GM12878 (cell line): ENCODE measurements at regions not wholly inside any gene's neighbourhood (a gene's known extent, or its start where the extent isn't known, plus 50 kb on each side); places are given as distances from the start of the nearest gene placed in this dataset.

Source experiments
- ATAC-seq: fragments of 200-7000 bp; cut with Tn5 transposase; 3 replicates; pipeline ENCODE4 v1.9.1; 2020; ENCODE audit warnings: mild to moderate bottlenecking, moderate library complexity
- BruUV-seq: library from RNA; stranded (reverse); fragments of 400-500 nt; replicated peaks from 2 replicates; lab custom pipeline; 2021; lab: Mats Ljungman, UMichigan
- CTCF ChIA-PET: fragments of 300-600 bp; sonication (Branson Sonifier 250); formaldehyde crosslinking; extraction: SDS; loops from one replicate; lab custom pipeline; 2021; ENCODE audit warnings: inconsistent platforms; lab: Yijun Ruan, JAX
- POLR2A ChIA-PET: fragments of 350-600 bp; formaldehyde crosslinking; extraction: SDS; loops from one replicate; lab custom pipeline; 2021; ENCODE audit warnings: inconsistent platforms; lab: Charles Lee
- RAD21 ChIA-PET: fragments of 300-600 bp; sonication (Branson Sonifier 250); formaldehyde crosslinking; loops from one replicate; lab custom pipeline; 2023; ENCODE audit warnings: antibody characterized with exemption; ENCODE audit not compliant: unreplicated experiment; lab: Charles Lee
- SMC1A ChIA-PET: fragments of 300-600 bp; sonication (Branson Sonifier 250); formaldehyde crosslinking; loops from one replicate; lab custom pipeline; 2023; ENCODE audit not compliant: unreplicated experiment, uncharacterized antibody; lab: Charles Lee
- DNase-seq: peaks from one replicate; pipeline ENCODE4 v3.0.0-alpha.2; 2011; ENCODE audit warnings: low read depth, low spot score
- FAIRE-seq: peaks from 3 replicates; lab custom pipeline; 2011; peaks lifted over from hg19 to GRCh38; lab: Jason Lieb, UNC
- H2AFZ ChIP-seq: 2 replicates; pipeline ENCODE4 v1.6.0; 2011; ENCODE audit warnings: low read depth, low read length, control low read depth; ENCODE audit not compliant: control insufficient read depth
- H3K27ac ChIP-seq: 2 replicates; pipeline ENCODE4 v1.5.1; 2011; ENCODE audit warnings: control low read depth; ENCODE audit not compliant: control insufficient read depth, insufficient read depth
- H3K27me3 ChIP-seq, 2 experiments: replicated peaks in 1 of 2; 2 replicates each; pipeline versions ENCODE4 v1.6.0 to v1.6.1; 2011; ENCODE audit warnings: low read length in 1 of 2; ENCODE audit not compliant: control insufficient read depth in 2 of 2, insufficient read depth in 2 of 2
- H3K36me3 ChIP-seq, 2 experiments: 2 replicates each; pipeline ENCODE4 v1.5.1; 2011; ENCODE audit warnings: low read length in 1 of 2; ENCODE audit not compliant: control insufficient read depth in 2 of 2, insufficient read depth in 2 of 2
- H3K4me1 ChIP-seq: 2 replicates; pipeline ENCODE4 v1.6.1; 2011; ENCODE audit warnings: mild to moderate bottlenecking, low read length, moderate library complexity, mixed read lengths; ENCODE audit not compliant: control insufficient read depth, insufficient read depth
- H3K4me2 ChIP-seq: 2 replicates; pipeline ENCODE4 v1.6.0; 2011; ENCODE audit warnings: control low read depth; ENCODE audit not compliant: control insufficient read depth, insufficient read depth
- H3K4me3 ChIP-seq: fragments of 200-600 bp; sonication (generic); 2 replicates; pipeline ENCODE4 v1.5.1; 2016
- H3K79me2 ChIP-seq: 2 replicates; pipeline ENCODE4 v1.6.0; 2011; ENCODE audit warnings: low read length; ENCODE audit not compliant: control insufficient read depth, insufficient read depth
- H3K9ac ChIP-seq: 2 replicates; pipeline ENCODE4 v1.8.0; 2011; ENCODE audit warnings: low read length, control low read depth, mixed read lengths; ENCODE audit not compliant: control insufficient read depth, insufficient read depth
- H3K9me3 ChIP-seq: replicated peaks from 3 replicates; pipeline ENCODE4 v1.5.1; 2011; ENCODE audit warnings: mild to moderate bottlenecking, low read length; ENCODE audit not compliant: control insufficient read depth, insufficient read depth
- H4K20me1 ChIP-seq: 2 replicates; pipeline ENCODE4 v1.6.0; 2011; ENCODE audit not compliant: control insufficient read depth, insufficient read depth
- BCL3 ChIP-seq: IDR thresholded peaks from 2 replicates; pipeline ENCODE4 v1.6.1; 2011; ENCODE audit warnings: borderline replicate concordance, low read depth, mild to moderate bottlenecking, moderate library complexity, low read length; ENCODE audit not compliant: insufficient read depth, poor library complexity, severe bottlenecking
- BRCA1 ChIP-seq: IDR thresholded peaks from 2 replicates; pipeline ENCODE4 v1.6.1; 2011; ENCODE audit warnings: low read depth, low read length, improper control_type of control experiment
- CREB1 ChIP-seq: IDR thresholded peaks from 2 replicates; pipeline ENCODE4 v1.6.1; 2012; ENCODE audit warnings: low read depth, mild to moderate bottlenecking, inconsistent platforms
- DPF2 ChIP-seq: fragments of 450-650 bp; IDR thresholded peaks from 2 replicates; pipeline ENCODE4 v1.6.1; 2017; ENCODE audit warnings: mild to moderate bottlenecking
- ETV6 ChIP-seq, 2 experiments: fragments of 450-650 bp in 1 of 2; IDR thresholded peaks in 1 of 2; conservative IDR thresholded peaks in 1 of 2; 2 replicates each; pipeline ENCODE4 v1.6.1; 2014; ENCODE audit warnings: antibody characterized with exemption in 1 of 2, borderline replicate concordance in 1 of 2, low read depth in 1 of 2, mild to moderate bottlenecking in 1 of 2, moderate library complexity in 1 of 2
- NFXL1 ChIP-seq: fragments of 450-650 bp; IDR thresholded peaks from 2 replicates; pipeline ENCODE4 v1.6.1; 2017; ENCODE audit warnings: antibody characterized with exemption, mild to moderate bottlenecking, borderline replicate concordance
- SKIL ChIP-seq: fragments of 450-650 bp; IDR thresholded peaks from 2 replicates; pipeline ENCODE4 v1.6.1; 2017; ENCODE audit warnings: mild to moderate bottlenecking, low read depth, inconsistent platforms; ENCODE audit not compliant: poor library complexity, severe bottlenecking
- TBL1XR1 ChIP-seq: IDR thresholded peaks from 2 replicates; pipeline ENCODE4 v1.6.1; 2012; ENCODE audit warnings: low read depth, low read length, improper control_type of control experiment
- WGBS: methylation state at CpG from one replicate; pipeline ENCODE4 v1.1.6; 2016; ENCODE audit warnings: low lambda C conversion rate; ENCODE audit not compliant: insufficient replicate concordance, insufficient coverage; ENCODE audit errors: missing lambda C conversion rate; 5-methylcytosine and 5-hydroxymethylcytosine counted together
- in situ Hi-C: fragments of 300-500 bp; cut with MboI; formaldehyde crosslinking; loops from 9 replicates; pipeline ENCODE4 v1.14.3; 2018; ENCODE audit warnings: mixed read lengths
- intact Hi-C: fragments of 100-400 bp; cut with micrococcal nuclease; formaldehyde crosslinking; loops from one replicate; pipeline ENCODE4 v1.14.2; 2022; ENCODE audit not compliant: unreplicated experiment
- TF ChIP-seq, protein P1 (sequence below): fragments of 450-650 bp; IDR thresholded peaks from 2 replicates; pipeline ENCODE4 v1.6.1; 2017; ENCODE audit warnings: low read depth, mild to moderate bottlenecking, moderate library complexity

DNA sequence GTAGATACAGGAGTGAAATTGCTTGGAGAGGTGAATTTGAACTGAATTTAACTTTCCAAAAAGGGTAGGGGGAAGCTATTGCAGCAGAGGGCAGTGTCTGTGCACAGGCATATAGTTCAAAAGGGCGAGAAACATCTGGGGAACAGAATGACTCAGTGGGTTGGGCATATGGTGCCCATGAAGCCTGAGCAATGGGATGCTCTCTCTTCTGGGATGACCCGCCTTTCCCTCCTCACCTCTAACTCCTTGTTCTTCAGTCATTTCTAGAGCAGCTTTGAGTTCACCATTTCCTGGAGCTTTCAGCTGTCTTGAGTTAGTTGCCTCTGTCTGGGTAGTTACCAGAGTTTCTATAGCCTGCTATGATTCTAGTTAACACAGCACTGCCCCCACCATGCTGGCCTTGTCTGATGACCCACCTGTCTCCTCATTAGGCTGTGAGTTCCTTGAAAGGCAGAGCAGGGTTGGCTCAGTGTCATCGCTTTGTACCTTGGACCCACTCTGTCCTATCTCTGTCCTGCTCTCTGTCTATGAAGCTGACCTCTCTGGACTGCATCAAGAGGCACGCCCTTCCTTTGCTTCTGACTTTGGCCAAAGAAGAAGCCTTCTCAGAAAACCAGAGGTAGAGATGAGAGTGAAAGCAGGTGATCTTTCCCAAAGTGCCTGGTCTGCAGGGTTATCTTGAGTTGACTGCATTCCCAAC lies 299.6 kb upstream of the KLF4 start:
- CTCF ChIA-PET = no interaction called here
- H3K4me1 ChIP-seq = no peaks in the 10 kb centered on the region
- no peaks in the 10 kb centered on the region for H3K79me2 ChIP-seq
- no peak for TF ChIP-seq BRCA1
- no peaks in the 10 kb centered on the region; a peak in 1 of 4 replicates for H3K27me3 ChIP-seq
- DNase-seq (no peak), FAIRE-seq (no peak), ATAC-seq (no peak)
- no peak overlapping the region for H3K9ac ChIP-seq
- no peaks in the 10 kb centered on the region for H3K9me3 ChIP-seq
- H3K4me2 ChIP-seq = no peak overlapping the region
- RAD21 ChIA-PET = no interaction called here
- BruUV-seq = no TSS peak
- H3K36me3 ChIP-seq = no peaks in the 10 kb centered on the region
- WGBS = 24% methylated on average over 4 of the region's 4 CpGs
- intact Hi-C loops = no loop called here
- H4K20me1 ChIP-seq = no peaks in the 10 kb centered on the region
- no peak overlapping the region for H3K4me3 ChIP-seq
- no peak overlapping the region for H3K27ac ChIP-seq
- POLR2A ChIA-PET = no interaction called here
- SMC1A ChIA-PET = interaction anchor here (0.6 kb wide), 1 partner anchor 255 kb away, joined by 3 read pairs; no protein-coding TSS in a partner anchor
- H2AFZ ChIP-seq = no peak overlapping the region
- in situ Hi-C loops = no loop called here

DNA sequence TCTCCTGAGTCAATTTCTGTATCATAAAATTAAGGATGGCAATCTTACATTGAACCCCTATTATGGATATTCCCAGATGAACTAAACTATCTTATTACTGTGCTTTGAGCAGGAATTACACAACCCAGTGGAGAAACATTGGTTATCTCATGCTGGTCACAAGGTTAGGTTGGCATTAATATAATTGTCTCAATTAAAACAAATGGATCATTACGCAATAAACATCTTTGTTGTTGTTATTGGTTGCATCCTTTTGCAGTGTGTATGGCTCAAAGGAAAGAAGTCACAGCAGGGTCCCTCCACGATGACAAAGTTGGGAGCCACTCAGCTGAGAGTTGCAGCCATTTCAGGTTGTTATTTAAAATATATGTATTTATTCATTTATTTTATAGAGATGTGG lies 297.0 kb upstream of the KLF4 start:
- H3K79me2 ChIP-seq = no peaks in the 10 kb centered on the region
- no TSS peak for BruUV-seq
- H3K27me3 ChIP-seq = no peaks in the 10 kb centered on the region; a peak in 1 of 4 replicates
- H3K9me3 ChIP-seq = no peaks in the 10 kb centered on the region
- no peak overlapping the region for H3K9ac ChIP-seq
- H4K20me1 ChIP-seq = no peaks in the 10 kb centered on the region
- no peak overlapping the region for H3K4me3 ChIP-seq
- RAD21 ChIA-PET = interaction anchor here (0.6 to 1.6 kb wide), 4 partner anchors 8 to 88 kb away, joined by 3 to 4 read pairs (median 4); no protein-coding TSS in a partner anchor
- no peaks in the 10 kb centered on the region for H3K36me3 ChIP-seq
- FAIRE-seq = no peak
- CTCF ChIA-PET = no interaction called here
- no peak overlapping the region for H3K4me2 ChIP-seq
- SMC1A ChIA-PET = no interaction called here
- H3K4me1 ChIP-seq = no peaks in the 10 kb centered on the region
- no peak overlapping the region for H2AFZ ChIP-seq
- WGBS = 50% methylated on average over 2 of the region's 2 CpGs
- TF ChIP-seq SKIL (no peak), DPF2 (no peak), BCL3 (no peak), ETV6 (conservative IDR thresholded peaks at IDR 0.05 in 1 of 2, IDR thresholded peaks at IDR 0.05 in 1 of 2; ENCODE audit: borderline replicate concordance in 1 of 2, low read depth in 1 of 2) (no peak), TBL1XR1 (no peak), CREB1 (no peak), NFXL1 (no peak)
- TF ChIP-seq, protein P1, sequence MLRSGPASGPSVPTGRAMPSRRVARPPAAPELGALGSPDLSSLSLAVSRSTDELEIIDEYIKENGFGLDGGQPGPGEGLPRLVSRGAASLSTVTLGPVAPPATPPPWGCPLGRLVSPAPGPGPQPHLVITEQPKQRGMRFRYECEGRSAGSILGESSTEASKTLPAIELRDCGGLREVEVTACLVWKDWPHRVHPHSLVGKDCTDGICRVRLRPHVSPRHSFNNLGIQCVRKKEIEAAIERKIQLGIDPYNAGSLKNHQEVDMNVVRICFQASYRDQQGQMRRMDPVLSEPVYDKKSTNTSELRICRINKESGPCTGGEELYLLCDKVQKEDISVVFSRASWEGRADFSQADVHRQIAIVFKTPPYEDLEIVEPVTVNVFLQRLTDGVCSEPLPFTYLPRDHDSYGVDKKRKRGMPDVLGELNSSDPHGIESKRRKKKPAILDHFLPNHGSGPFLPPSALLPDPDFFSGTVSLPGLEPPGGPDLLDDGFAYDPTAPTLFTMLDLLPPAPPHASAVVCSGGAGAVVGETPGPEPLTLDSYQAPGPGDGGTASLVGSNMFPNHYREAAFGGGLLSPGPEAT = no peak
- ATAC-seq = no peak
- no peak for DNase-seq
- H3K27ac ChIP-seq = no peak overlapping the region
- in situ Hi-C loops = no loop called here
- intact Hi-C loops = no loop called here
- POLR2A ChIA-PET = interaction anchor here (0.6 to 1.2 kb wide), 2 partner anchors 12 to 56 kb away, joined by 3 read pairs; no protein-coding TSS in a partner anchor
